ENCODE measurements at regions not wholly inside any gene's neighbourhood (a gene's known extent, or its start where the extent isn't known, plus 50 kb on each side); places are given as distances from the start of the nearest gene placed in this dataset.

DNA sequence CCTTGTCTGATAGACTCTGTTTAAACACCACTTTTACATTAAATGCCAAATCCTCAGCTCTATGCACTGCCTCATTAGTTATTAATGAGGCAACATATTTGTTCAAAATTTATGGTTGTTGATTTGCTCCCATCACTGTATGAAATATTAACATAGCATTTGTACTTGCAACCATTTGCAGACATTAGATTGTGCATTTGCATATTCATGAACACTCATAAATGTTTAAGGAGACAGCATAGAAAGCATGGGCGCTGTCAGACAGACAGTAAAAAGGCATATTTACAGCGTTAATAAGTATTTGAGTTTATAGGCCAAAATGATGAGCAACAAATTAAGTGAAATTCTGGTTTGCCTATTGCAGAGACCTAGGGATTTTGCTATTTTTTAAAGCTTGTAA, 502.3 kb downstream of the TXNL1 start:
- H3K27me3 Mint-ChIP-seq: no peaks in the 10 kb centered on the region
- no peaks in the 10 kb centered on the region for H3K36me3 Mint-ChIP-seq
- ATAC-seq (replicated peaks): no peak
- no peaks in the 10 kb centered on the region for H3K4me1 Mint-ChIP-seq
- no peak overlapping the region for H3K4me3 Mint-ChIP-seq
- no peaks in the 10 kb centered on the region for H3K9me3 Mint-ChIP-seq
- no peak overlapping the region for H3K27ac Mint-ChIP-seq
- no peak for DNase-seq

DNA sequence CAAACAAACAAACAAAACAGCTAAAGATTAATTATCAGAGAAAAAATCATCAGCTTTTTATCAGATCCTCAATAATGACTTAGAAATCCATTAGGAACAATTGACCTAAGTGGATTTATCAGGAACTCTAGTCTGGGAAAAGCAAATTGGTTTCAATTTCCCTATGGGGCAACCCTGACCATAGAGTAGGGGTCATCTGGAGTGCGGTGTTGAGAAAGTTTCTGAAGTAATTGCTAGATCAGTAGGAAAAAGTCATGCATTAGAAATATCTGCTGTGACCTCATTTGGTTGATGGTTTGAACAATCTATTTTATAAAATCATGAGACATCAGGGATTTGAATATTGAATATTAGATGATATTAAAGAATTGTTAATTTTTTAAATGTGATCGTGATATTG, 507.9 kb downstream of the TXNL1 start:
- Mint-ChIP-seq H3K36me3 (no peaks in the 10 kb centered on the region), H3K4me3 (no peak overlapping the region), H3K27me3 (peaks cover 0 to 2% of the 10 kb centered on the region in 2 donors), H3K4me1 (peaks cover 7 to 20% of the 10 kb centered on the region in 2 donors), H3K9me3 (no peaks in the 10 kb centered on the region), H3K27ac (no peak overlapping the region)
- ATAC-seq (replicated peaks): no peak
- DNase-seq: no peak

DNA sequence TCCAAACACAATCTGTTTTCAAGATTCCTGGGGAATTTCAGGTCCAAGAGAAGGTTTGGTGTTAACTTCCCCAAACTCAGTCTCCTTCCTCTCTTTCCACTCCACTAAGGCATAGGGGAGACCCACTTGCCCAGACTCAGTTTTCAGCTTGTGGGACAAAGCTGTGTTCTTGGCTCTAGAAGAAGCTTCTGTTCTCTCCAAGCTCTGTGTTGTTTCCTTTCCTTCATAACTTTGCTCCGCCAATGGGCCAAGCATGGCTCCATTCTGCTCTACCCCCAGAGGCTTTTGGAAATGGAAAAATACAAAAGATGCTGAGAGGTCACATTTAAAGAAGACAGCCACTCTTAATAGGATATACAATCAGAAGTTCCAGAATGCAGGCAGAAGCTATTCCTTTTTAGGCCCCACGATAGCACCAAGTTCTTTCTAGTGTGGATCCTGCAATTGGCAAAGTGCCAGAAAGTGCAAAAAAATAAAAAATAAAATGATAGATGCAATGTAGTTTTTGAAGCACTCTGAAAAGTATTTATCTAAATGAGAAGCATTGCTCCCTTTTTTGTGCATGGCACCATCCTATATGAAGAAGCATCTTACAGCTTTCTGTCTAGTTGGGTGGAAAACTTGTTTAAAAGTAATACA, 510.1 kb downstream of the TXNL1 start:
- no peak overlapping the region for H3K4me3 Mint-ChIP-seq
- H3K27me3 Mint-ChIP-seq: peaks cover 0 to 3% of the 10 kb centered on the region in 2 donors
- DNase-seq (no peak), ATAC-seq (replicated peaks) (no peak)
- H3K4me1 Mint-ChIP-seq: peaks cover 8 to 20% of the 10 kb centered on the region in 2 donors
- no peaks in the 10 kb centered on the region for H3K9me3 Mint-ChIP-seq
- no peaks in the 10 kb centered on the region for H3K36me3 Mint-ChIP-seq
- no peak overlapping the region for H3K27ac Mint-ChIP-seq

DNA sequence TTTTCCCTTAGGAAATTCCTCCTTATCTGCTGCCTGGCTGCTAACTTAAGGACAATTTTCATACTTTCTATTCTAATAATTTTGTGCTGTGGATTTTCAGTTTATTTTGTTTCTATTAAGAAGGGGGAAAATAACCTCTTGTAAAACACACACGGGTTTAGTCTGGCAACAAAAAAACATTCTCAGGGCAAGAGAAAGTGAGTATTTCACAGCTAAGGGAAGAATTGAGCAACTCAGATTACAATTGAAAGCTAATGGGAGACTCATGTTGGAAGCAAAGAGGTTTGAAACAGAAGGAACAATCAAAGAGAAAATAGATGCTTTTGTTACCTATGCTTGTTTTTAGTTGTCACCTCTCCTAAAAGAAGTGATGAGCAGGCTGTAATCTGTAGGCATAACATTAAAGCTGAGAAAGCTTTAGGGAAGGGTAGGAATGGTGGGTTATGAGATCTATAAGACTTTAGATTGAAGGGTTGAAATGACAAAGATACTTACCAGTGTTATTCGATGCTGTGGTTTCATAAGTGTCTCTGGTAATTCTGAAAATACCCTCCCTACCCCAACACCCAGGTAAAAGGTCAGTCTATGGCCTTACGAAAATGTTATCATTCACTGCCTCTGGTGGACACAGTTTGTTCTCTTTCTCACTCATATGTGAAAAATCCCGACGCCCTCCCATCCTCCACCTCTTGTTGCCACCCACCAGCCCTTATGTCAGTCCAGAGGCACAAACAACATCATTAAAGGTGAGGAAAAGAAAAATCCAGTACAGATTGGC, 510.9 kb downstream of the TXNL1 start:
- no peaks in the 10 kb centered on the region for H3K36me3 Mint-ChIP-seq
- H3K4me1 Mint-ChIP-seq: peaks cover 8 to 26% of the 10 kb centered on the region in 2 donors
- no peaks in the 10 kb centered on the region for H3K9me3 Mint-ChIP-seq
- ATAC-seq (replicated peaks): peak; percentile 73 to 81
- DNase-seq: no peak
- no peak overlapping the region for H3K27ac Mint-ChIP-seq
- no peak overlapping the region for H3K4me3 Mint-ChIP-seq
- H3K27me3 Mint-ChIP-seq: peaks cover 0 to 3% of the 10 kb centered on the region in 2 donors

DNA sequence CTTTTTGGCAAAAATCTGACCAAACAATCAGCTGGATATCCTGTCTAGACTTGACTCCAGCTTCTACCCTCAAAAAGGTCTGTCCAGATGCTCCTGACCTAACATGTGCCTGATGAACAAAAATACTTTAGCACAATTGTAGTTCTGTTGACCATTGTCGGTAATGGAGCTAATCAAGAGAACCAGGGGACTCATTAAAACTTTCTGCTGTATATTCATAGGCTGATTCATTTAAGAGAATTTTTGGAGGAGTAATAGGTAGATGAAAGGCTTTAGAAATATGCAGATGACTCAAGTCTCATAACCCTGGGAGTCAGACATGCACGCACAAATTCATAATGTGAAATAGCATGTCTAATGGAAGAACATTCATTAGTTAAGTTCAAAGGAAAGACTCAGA, 514.2 kb downstream of the TXNL1 start:
- peak in 1 of 2 donors; percentile 43 for ATAC-seq (replicated peaks)
- DNase-seq: no peak
- Mint-ChIP-seq H3K4me3 (no peak overlapping the region), H3K4me1 (peaks cover 8 to 33% of the 10 kb centered on the region in 2 donors), H3K27ac (no peak overlapping the region), H3K9me3 (no peaks in the 10 kb centered on the region), H3K36me3 (no peaks in the 10 kb centered on the region), H3K27me3 (peaks cover 0 to 3% of the 10 kb centered on the region in 2 donors)

DNA sequence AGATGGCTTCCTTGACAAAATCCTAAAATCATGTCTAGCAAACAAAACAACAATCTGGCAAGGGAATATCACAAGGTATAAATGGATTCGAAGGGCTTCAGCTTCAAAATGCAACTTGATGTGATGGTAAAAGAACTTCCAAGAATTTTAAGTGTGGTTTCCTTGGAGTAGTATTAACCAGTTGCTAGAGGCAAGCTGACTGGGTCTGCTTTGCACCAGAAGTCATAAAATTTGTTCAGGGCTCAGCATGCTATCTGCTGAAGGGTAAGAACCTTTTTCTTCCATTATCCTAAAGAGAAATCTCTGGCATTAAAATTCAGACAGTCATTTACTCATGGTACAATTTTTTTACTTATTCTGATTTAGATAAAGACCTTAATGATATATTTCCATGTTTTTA, 516.7 kb downstream of the TXNL1 start:
- H3K27me3 Mint-ChIP-seq: peaks cover 0 to 3% of the 10 kb centered on the region in 2 donors
- no peaks in the 10 kb centered on the region for H3K36me3 Mint-ChIP-seq
- H3K27ac Mint-ChIP-seq: no peak overlapping the region
- no peaks in the 10 kb centered on the region for H3K9me3 Mint-ChIP-seq
- H3K4me1 Mint-ChIP-seq: peaks cover 13 to 34% of the 10 kb centered on the region in 2 donors
- ATAC-seq (replicated peaks) (no peak), DNase-seq (no peak)
- H3K4me3 Mint-ChIP-seq: no peak overlapping the region

DNA sequence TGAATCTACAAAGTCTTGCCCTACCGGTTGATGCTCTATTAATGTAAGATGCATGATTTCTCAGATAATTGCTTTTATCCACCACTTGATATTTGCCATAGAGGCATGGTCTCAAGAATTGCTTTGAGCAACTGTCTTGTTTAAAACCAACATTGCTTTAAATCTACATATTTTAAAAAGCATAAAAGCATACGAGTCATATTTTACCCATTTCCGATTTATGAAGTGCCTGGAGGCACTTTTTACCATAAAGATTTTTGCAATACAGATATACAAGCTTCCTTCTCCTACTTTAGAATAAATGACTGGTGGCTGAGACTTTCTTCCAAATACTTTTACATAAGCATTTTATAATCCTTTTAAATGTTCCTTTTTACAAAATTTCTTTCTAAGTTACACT, 517.6 kb downstream of the TXNL1 start:
- no peak for DNase-seq
- H3K27ac Mint-ChIP-seq: no peak overlapping the region
- H3K9me3 Mint-ChIP-seq: no peaks in the 10 kb centered on the region
- H3K4me1 Mint-ChIP-seq: peaks cover 15 to 32% of the 10 kb centered on the region in 2 donors
- no peaks in the 10 kb centered on the region for H3K36me3 Mint-ChIP-seq
- peaks cover 0 to 3% of the 10 kb centered on the region in 2 donors for H3K27me3 Mint-ChIP-seq
- no peak overlapping the region for H3K4me3 Mint-ChIP-seq
- no peak for ATAC-seq (replicated peaks)

DNA sequence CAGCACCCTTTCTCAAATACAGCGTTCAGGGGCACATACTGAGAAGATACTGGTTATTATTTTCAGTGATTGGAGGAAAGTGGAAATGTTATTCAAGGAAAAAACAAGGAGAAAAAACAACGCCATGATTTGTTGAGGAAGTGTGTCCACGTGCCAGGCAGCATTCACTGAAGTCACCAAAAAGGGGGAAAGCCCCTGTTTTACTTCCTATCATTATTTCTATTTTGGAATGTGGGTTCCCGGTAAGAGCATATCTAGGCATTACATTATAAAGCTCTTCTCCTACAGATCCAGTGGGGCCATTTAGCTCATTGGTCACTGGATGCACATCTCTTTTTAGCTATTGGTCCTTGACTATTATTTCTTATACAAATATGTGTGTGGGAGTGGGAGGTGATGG, 518.7 kb downstream of the TXNL1 start:
- no peak overlapping the region for H3K27ac Mint-ChIP-seq
- DNase-seq (no peak), ATAC-seq (replicated peaks) (no peak)
- H3K36me3 Mint-ChIP-seq: no peaks in the 10 kb centered on the region
- H3K9me3 Mint-ChIP-seq: no peaks in the 10 kb centered on the region
- H3K4me3 Mint-ChIP-seq: no peak overlapping the region
- H3K27me3 Mint-ChIP-seq: no peaks in the 10 kb centered on the region
- H3K4me1 Mint-ChIP-seq: peaks cover 19 to 43% of the 10 kb centered on the region in 2 donors

DNA sequence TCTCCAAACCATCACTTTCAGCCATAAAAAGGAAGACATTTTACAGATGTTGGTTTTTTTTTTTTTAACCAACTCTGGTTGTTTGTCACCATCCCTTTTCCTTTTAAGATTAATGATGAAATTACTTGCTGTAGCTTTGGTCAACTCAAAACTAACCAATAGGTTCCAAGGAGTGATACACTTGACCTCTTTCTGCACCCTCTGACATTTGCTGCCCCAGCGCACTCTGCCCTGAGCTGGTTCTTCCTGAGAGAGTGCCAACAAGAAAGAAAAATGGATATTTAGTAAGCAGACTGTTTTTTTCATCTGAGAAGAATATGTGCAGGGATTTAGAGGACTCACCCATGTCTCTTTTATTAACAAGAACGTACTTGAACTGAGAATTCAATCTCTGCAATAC, 520.0 kb downstream of the TXNL1 start:
- Mint-ChIP-seq H3K27ac (peak overlapping the region; percentile 75), H3K27me3 (no peaks in the 10 kb centered on the region), H3K36me3 (no peaks in the 10 kb centered on the region), H3K4me1 (peaks cover 29 to 56% of the 10 kb centered on the region in 2 donors), H3K4me3 (no peak overlapping the region), H3K9me3 (no peaks in the 10 kb centered on the region)
- ATAC-seq (replicated peaks): peak; percentile 41 to 58
- peak; percentile 8 for DNase-seq

DNA sequence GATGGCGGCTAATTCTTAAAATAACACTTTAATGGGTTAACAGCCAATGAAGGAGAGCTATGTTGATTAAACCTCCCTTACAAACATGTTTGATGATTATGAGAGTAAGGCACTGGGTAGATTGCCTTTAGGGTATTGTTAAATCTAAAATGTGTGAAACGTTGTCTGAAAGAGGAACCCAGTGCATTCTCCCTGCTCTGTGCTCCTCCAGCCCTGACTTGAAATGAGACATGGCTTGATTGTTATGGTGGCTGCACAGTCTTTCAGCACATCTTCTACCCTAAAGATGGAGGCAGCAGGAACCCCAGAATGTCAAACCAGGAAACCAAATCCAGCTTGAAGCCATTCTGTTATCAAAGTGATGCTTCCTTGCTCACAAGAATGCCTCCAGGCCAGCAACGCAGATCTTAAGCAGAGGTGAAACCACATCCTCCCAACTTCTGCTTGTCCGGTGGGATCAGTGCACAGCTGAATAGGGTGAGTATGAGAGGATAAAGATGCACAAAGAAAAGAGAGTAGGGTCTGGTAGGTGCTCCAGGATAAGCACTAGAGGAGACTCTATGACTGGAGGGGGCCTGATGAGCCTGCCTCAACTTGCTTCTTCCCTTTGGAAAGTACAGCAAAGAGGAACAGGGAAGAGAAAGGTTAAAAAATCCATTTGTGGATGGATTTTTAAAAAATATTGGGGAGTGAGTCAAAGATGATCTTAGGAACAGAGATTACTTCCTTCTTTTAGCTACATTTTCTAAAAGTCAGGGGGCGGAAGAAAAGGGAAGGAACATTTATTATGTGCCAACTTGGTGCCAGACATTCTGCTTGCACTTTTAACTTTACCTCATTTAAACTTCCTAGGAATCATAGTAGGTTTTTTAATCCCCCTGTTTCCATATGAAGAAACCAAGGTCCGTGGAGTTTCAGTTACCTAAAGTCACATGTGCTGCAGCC, 523.0 kb downstream of the TXNL1 start:
- Mint-ChIP-seq H3K36me3 (no peaks in the 10 kb centered on the region), H3K27ac (peak overlapping the region; percentile 89), H3K4me1 (peaks cover 42 to 79% of the 10 kb centered on the region in 2 donors), H3K4me3 (peak overlapping the region; percentile 31 to 68), H3K27me3 (no peaks in the 10 kb centered on the region), H3K9me3 (no peaks in the 10 kb centered on the region)
- ATAC-seq (replicated peaks) (peak; percentile 40 to 44), DNase-seq (peak; percentile 20)

DNA sequence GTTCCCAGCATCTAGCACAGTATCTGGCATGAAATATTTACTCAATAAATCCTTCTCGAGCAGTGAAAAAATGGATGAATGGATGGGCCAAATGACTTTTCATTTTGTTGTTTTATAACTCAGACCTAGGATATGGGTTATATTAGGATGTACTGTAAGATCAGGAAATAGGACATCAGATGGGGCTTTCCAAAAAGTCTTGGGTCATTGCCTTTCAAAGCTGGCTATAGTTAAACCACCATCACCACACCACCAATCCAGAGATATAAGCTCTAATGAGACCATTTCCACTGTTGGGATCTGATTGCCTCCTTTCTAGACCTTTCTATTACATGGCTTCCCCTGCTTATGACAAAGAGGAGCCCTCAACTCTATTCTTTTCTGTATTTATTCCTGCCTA, 525.0 kb upstream of the TCF4 start:
- peak overlapping the region in 1 of 2 donors; percentile 20 for H3K4me3 Mint-ChIP-seq
- H3K27me3 Mint-ChIP-seq: no peaks in the 10 kb centered on the region
- no peaks in the 10 kb centered on the region for H3K9me3 Mint-ChIP-seq
- peak overlapping the region; percentile 42 for H3K27ac Mint-ChIP-seq
- no peaks in the 10 kb centered on the region for H3K36me3 Mint-ChIP-seq
- no peak for DNase-seq
- H3K4me1 Mint-ChIP-seq: peaks cover 45 to 78% of the 10 kb centered on the region in 2 donors
- ATAC-seq (replicated peaks): peak; percentile 28 to 51

DNA sequence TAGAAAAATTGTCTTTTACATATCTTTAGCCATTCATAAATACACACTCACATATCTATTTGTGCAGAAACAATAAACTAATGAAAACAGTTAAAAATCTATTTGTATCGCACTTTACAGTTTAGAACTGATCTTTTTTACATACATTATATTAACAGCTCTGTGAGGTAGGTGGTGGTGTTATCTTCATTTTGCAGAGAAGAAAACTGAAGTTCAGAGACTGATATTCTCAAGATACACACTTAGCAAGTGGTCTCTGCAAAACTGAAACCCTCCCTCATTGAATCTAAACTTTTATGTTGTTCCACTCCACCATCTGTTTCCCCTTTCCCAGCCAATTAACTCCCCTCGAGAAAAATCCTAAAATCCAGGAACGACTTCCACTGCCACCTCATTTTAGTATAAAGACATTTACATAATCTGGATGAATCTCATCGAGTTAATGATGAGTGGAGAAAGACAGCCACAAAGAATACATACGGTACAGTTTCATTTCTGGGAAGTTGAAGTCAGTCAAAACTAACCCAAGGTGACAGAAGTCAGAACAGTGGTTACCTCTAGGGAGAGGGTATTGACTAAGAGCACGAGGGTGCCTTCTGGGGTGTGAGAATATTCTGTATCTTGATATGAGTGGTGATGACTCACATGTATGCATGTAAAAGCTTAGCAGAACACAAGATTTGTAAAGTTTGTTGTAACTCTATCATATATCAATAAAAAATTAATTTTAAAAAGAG, 524.2 kb upstream of the TCF4 start:
- Mint-ChIP-seq H3K36me3 (no peaks in the 10 kb centered on the region), H3K27me3 (no peaks in the 10 kb centered on the region), H3K4me3 (peak overlapping the region; percentile 70), H3K9me3 (no peaks in the 10 kb centered on the region), H3K27ac (peak overlapping the region; percentile 91), H3K4me1 (peaks cover 43 to 72% of the 10 kb centered on the region in 2 donors)
- DNase-seq: peak; percentile 67
- ATAC-seq (replicated peaks): peak; percentile 90 to 92

DNA sequence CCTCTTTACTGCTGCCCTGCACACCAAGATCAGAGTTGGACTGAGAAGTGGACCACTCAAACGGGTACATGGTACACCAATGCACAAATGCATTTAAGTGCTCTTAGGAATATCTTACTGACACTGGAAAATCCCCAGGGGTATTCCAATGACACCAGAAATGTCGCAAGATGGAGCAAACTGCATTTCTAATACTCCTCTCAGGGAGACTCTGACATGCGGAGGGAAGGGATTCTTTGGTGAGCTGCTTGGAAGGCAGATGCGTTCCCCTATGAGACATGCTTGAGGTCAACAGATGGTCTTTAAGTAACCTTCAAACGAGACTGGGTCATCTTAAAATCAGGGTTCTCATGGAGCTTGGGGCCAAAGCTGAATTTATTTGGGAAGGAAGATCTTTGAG, 521.8 kb upstream of the TCF4 start:
- H3K9me3 Mint-ChIP-seq: peaks cover 6 to 8% of the 10 kb centered on the region in 2 donors
- DNase-seq (no peak), ATAC-seq (replicated peaks) (no peak)
- no peak overlapping the region for H3K27ac Mint-ChIP-seq
- peaks cover 5 to 7% of the 10 kb centered on the region in 2 donors for H3K36me3 Mint-ChIP-seq
- H3K4me1 Mint-ChIP-seq: peaks cover 29 to 54% of the 10 kb centered on the region in 2 donors
- H3K4me3 Mint-ChIP-seq: no peak overlapping the region
- no peaks in the 10 kb centered on the region for H3K27me3 Mint-ChIP-seq

All from stimulated activated naive B cell treated with anti-CD40 and anti-IgM and Interleukin-4, amounts not matched to agents 10 μg/mL and 1 μg/mL and 100 μg/mL, for 72 hours (primary cell).